HG03103 (cell line): ENCODE measurements at regions not wholly inside any gene's neighbourhood (a gene's known extent, or its start where the extent isn't known, plus 50 kb on each side); places are given as distances from the start of the nearest gene placed in this dataset.

Source experiments
- ATAC-seq: cut with Tn5 transposase; IDR thresholded peaks from one replicate; pipeline ENCODE4 v1.9.1; 2021; ENCODE audit warnings: low read depth; ENCODE audit not compliant: unreplicated experiment

GRCh38 chr18:71807586-71807985, 736.6 kb downstream of the CBLN2 start:
- no peak for ATAC-seq

DNA sequence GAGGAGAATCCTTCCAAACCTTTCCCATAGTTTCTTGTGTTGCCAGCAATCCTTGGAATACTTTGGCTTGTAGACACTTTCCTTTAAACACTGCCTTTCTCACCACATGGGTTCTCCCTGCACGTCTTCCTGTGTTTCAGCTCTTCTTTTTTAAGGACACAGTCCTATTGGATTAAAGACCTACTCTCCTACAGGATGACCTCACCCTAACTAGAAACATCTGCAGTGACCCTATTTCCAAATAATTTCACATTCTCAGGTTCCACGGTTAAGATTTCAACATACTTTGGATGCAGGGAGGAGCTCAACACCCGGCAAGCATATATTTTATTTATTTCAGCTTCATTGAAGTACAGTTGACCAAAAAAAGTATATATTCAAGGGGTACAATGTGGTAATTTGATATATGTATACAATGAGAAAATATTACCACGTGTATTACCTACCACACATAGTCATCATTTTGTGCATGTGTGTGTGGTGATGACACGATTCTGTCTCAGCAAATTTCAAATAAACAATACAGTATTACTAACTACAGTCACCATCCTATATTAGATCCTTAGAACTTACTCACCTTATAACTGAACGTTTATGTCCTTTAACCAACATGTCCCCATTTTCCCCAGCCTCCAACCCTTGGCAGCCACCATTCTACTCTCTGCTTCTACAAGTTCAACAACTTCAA, 745.0 kb downstream of the CBLN2 start:
- no peak for ATAC-seq

DNA sequence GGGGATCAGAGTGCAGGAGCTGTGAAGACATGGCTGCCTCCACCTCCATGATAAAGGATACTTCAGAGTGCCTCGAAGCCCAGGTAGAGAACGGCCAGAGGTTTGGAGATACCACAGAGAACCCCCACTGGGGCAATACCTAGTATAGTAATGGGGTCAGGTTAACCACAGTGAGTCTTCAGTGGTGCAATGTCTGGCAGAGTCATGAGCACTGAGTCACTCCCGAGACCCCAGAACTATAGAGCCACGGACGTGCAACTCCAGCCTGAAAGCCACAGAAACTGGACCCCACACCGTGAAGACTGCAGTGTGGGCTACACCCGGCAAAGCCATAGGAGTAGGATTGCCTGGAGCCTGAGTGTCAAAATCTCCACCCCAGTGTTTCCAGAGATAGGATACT, 746.6 kb downstream of the CBLN2 start:
- no peak for ATAC-seq

DNA sequence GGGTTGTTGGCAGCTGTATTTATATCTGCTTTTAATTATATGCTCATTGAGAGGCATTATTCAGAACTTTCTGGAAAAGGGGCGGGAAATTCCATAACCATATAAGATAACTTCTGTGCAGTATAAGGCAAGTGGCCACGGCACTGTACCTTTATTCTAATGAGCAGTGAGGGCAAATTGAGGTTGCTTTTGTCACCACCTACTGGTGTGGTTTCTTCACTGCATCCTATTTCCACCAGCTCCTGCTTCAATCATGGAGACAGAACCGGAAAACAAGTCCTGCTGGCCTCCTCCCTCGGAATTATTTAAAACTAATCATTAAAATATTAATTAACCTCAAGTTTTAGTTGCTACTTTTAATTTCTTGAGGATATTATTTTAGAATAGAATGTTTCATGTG, 759.4 kb downstream of the CBLN2 start:
- peak; percentile 90 for ATAC-seq

DNA sequence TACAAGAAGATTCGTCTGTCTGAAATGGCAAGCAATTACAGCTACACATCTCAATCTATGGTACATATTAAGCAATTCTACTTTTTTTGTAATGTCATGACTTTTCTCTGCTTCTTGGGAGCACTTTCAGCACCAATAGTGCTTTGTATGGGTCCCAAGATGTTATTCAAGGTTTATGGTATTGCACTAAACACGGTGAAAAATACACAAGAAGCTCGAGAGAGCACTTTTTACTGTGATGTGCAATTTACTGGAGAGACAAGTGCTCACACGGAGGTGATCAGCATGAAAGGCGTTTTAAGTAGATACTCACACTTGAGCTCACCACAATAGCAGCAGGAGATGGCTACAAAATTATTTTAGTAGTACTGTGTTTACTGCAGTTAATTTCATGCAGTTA, 783.6 kb downstream of the CBLN2 start:
- no peak for ATAC-seq

- ATAC-seq: no peak
Measured at GRCh38 chr18:71754246-71754645, 789.9 kb downstream of the CBLN2 start.

GRCh38 chr18:71743634-71744033, 800.5 kb downstream of the CBLN2 start:
- ATAC-seq: no peak

DNA sequence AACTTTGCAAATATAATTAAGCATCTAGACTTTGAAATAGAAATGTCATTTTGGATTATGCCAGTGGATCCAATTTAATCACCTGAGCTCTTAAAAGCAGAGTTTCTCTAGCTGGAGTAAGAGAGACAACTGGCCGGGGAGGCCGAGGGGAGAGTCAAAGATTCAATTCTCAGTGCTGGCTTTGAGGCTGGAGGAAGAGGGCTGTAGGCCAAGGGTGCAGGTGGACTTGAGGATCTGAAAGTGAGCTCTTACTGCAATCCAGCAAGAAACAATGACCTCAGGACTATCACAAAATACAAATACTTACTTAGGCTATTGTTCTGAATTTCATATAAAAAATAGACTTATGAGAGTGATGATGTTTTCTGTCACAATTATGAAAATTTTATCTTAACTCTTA, 814.5 kb downstream of the CBLN2 start:
- no peak for ATAC-seq

- no peak for ATAC-seq
Measured at GRCh38 chr18:71727909-71728308, 816.2 kb downstream of the CBLN2 start.

- ATAC-seq: no peak
Measured at GRCh38 chr18:71725256-71725655, 818.9 kb downstream of the CBLN2 start.

DNA sequence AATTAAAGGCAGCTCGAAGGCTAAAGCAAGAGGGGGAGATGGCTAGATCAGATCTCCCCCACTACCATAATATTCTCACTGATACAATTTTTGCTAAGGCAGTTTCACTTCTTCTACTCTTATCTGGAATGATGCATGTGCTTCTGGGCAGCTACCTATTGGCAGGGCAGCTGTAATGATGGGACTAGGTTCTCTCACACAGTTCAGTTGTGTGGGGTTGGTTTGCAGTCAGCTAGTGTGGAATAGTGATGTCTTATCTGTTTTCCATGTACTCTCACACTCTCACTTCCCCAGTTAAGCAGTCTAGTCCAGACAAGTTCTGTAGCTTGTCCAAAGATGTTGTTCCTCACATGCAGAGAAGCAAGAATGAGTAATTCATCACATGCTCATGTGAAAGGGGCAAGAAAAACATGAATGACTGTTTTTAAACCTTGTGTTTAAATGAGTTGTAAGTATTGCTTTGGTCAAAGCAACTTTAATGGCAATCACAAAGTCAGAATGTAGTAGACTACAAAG, 836.1 kb downstream of the CBLN2 start:
- peak; percentile 38 for ATAC-seq

DNA sequence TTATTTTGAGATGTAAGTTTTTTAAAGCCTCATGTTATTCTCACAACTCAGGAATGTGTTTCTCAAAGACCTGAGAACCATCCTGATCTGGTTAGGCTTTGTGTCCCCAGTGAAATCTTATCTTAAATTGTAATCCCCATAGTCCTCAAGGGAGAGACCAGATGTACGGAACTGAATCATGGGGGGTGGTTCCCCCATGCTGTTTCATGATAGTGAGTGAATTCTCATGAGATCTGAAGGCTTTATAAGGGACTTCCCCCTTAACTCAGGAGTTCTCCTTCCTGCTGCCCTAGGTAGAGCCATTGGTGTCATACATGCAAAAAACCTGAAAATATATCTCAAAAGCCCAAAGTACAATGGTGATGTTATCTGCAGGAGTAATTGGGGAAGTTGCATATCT, 836.7 kb downstream of the CBLN2 start:
- peak; percentile 56 for ATAC-seq

- ATAC-seq: no peak
Measured at GRCh38 chr18:71689416-71690160, 854.6 kb downstream of the CBLN2 start.

DNA sequence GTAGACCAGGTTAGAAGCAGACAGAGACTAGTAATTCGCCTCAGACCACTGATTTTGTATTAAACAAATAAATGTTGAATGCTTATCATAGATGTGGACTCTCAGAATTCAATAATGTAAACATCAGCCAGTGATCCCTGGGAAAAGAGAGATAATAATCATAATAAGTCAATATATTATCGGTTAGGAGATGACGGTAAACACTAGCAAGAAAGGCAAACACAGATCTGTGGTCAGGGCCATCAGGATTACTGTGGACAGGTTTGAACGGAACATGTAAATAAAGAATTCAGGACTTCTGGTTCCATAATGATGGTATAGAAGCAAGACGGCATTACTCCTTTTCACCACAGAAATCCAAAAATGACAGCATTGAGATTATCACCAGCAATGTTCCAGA, 861.6 kb downstream of the CBLN2 start:
- ATAC-seq: no peak

- no peak for ATAC-seq
Measured at GRCh38 chr18:71678144-71678543, 866.0 kb downstream of the CBLN2 start.

DNA sequence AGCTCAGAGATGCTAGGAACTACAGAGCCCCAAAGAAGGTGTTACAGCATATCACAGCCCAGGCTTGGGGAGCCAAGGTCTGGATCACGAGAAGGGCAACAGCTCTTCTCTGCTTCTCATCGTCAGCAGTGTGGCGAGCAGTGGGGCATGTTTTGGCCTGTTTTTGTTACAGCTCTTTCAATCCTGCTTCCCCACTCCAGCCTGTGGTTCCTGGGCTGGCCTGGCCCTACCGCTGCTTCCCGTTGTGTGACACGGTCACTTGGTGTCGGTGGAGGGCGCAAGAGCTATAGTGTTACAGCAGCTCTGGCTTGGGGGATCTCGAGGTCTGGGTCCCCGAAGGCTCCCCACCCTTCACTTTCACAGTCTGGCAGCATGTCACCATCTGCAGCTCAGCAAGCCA, 870.2 kb downstream of the CBLN2 start:
- no peak for ATAC-seq

DNA sequence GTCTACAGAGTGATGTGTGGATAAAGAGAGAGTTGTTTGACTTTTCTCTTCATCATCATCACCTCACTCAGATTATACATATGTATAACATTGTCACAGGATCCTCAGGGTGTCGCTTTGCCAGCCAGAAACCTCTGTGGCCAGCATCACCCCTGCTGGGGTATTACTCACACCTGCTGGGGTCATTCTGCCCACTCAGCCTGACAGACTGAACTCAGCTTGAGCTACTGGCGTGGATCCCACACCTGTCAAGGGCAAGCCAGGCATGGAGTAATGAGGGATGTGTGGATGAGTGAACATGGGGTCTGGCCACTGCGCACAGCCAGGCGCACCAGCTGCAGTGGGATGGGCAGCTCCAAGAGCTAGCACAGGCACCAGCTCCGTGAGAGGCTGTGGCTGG, 870.6 kb downstream of the CBLN2 start:
- ATAC-seq: no peak

DNA sequence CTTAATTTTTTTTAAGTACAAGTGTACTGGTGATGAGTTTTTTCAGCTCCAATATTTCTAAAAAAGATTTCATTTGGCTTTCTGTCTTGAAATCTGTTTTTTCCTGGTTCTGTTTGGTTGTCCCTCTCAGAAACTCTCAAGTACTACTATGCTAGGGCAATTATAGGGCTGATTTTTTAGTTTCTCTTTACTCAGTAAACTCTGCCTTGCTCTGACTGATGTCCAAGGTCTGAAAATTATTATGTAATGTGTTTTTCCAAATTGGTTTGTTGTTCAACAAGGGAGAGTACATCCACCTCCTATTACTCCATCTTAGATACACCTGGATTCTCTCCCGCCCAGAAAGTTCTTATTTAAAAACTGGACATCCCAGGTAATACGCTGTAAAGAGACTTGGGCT, 877.7 kb downstream of the CBLN2 start:
- no peak for ATAC-seq

DNA sequence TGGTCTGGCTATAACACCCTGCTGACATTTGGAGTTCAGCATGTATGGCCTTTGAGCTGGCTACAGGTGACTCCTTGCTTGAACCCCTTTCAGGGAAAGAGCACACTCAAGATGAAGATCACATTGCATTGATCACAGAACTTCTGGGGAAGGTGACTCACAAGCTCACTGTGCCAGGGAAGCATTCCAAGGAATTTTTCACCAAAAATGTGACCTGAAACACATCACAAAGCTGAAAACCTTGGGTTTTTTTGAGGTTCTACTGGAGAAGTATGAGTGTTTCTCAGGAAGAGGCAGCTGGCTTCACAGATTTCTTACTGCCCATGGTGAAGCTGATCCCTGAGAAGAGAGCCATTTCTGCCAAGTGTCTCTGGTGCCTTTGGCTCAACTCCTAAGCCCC, 879.0 kb downstream of the CBLN2 start:
- ATAC-seq: no peak

GRCh38 chr18:71643822-71644221, 900.3 kb downstream of the CBLN2 start:
- ATAC-seq: no peak

GRCh38 chr18:71630696-71631095, 913.4 kb downstream of the CBLN2 start:
- no peak for ATAC-seq

DNA sequence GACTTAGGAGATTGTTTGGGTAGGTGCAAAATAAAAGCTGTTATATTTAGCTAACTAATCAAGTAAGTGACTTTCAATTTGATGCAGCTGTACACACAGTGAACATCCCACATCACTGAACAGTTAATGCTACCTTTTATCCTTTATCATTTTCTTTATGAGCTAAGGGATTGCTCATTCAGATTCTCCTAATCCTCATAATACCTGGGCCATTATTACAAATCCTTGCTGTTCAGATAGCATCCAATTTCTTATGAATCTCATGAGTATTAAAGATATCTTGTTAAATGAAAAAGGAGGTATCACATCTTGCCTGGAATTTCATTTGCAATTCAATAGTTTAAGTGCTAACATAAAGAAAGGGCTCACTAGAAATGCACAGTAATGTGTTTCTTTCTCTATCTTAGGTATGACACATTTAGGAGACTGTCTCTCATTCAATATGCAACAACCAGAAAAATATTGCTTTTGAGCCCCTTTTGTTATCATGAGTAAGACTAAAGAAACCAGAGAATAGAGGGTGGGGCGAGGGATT, 918.5 kb downstream of the CBLN2 start:
- no peak for ATAC-seq
